GM12891 (cell line): ENCODE measurements at regions not wholly inside any gene's neighbourhood (a gene's known extent, or its start where the extent isn't known, plus 50 kb on each side); places are given as distances from the start of the nearest gene placed in this dataset.
"Not testable (repeated sequence)": the region's sequence is repeated elsewhere in the genome, so short reads cannot be mapped to it uniquely, and the experiment has no call there.

ENCODE experiments used
- PAX5 ChIP-seq: IDR thresholded peaks from 2 replicates; pipeline ENCODE4 v1.6.1; 2011; ENCODE audit warnings: low read length, moderate library complexity, mild to moderate bottlenecking; ENCODE audit not compliant: insufficient read depth, severe bottlenecking
- POLR2A ChIP-seq: IDR thresholded peaks from 2 replicates; pipeline ENCODE4 v1.6.1; 2011; ENCODE audit warnings: low read depth, low read length, control low read depth
- POLR2AphosphoS5 ChIP-seq: IDR thresholded peaks from 2 replicates; pipeline ENCODE4 v1.6.1; 2011; ENCODE audit warnings: low read depth, low read length, control low read depth
- SPI1 ChIP-seq: IDR thresholded peaks from 2 replicates; pipeline ENCODE4 v1.6.1; 2011; ENCODE audit warnings: low read depth, low read length, control low read depth
- TAF1 ChIP-seq: IDR thresholded peaks from 2 replicates; pipeline ENCODE4 v1.6.1; 2011; ENCODE audit warnings: low read depth, low read length, control low read depth

DNA sequence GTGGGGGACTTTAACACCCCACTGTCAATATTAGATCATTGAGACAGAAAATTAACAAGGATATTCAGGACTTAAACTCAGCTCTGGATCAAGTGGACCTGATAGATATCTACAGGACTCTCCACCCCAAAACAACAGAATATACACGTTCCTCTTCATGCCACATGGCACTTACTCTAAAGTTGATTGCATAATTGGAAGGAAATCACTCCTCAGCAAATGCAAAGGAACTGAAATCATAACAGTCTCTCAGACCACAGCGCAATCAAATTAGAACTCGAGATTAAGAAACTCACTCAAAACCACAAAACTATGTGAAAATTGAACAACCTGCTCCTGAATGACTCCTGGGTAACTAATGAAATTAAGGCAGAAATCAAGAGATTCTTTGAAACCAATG lies 61.2 kb upstream of the VCAN start:
- TF ChIP-seq POLR2AphosphoS5, SPI1, PAX5, TAF1, POLR2A: not testable (repeated sequence)
